OCI-LY3 (cell line): ENCODE measurements at regions not wholly inside any gene's neighbourhood (a gene's known extent, or its start where the extent isn't known, plus 50 kb on each side); places are given as distances from the start of the nearest gene placed in this dataset.

Experiments
- H2AFZ ChIP-seq: fragments of 200-600, 300-600 bp; shearing (Covaris generic); 2 replicates; pipeline ENCODE4 v1.6.0; 2014; ENCODE audit warnings: antibody characterized with exemption, low read depth, low read length
- H3K27ac ChIP-seq: fragments of 200-600, 300-600 bp; sonication (generic); 2 replicates; pipeline ENCODE4 v1.5.1; 2014; ENCODE audit warnings: mild to moderate bottlenecking, low read length, moderate library complexity, mixed read lengths
- H3K27me3 ChIP-seq: fragments of 200-600, 300-600 bp; sonication (generic); 2 replicates; pipeline ENCODE4 v1.6.1; 2014; ENCODE audit warnings: low read depth, low read length, mixed read lengths
- H3K36me3 ChIP-seq: fragments of 200-600, 300-600 bp; sonication (generic); replicated peaks from 2 replicates; pipeline ENCODE3; 2014; ENCODE audit warnings: low read depth, low read length, mixed read lengths
- H3K4me1 ChIP-seq: fragments of 300-600, 200-600 bp; sonication (generic); 2 replicates; pipeline ENCODE4 v1.6.1; 2014; ENCODE audit warnings: low read length, mixed read lengths
- H3K4me2 ChIP-seq: fragments of 200-600, 300-600 bp; sonication (generic); 2 replicates; pipeline ENCODE4 v1.6.1; 2014; ENCODE audit warnings: low read length, mixed read lengths
- H3K4me3 ChIP-seq: fragments of 300-600, 200-600 bp; sonication (generic); 2 replicates; pipeline ENCODE4 v1.5.1; 2014; ENCODE audit warnings: antibody characterized with exemption, mild to moderate bottlenecking, low read length, moderate library complexity
- H3K79me2 ChIP-seq: fragments of 300-600, 200-600 bp; shearing (Covaris generic); 2 replicates; pipeline ENCODE4 v1.6.1; 2014; ENCODE audit warnings: mild to moderate bottlenecking, low read length, mixed read lengths
- H3K9ac ChIP-seq: fragments of 300-600, 200-600 bp; shearing (Covaris generic); 2 replicates; pipeline ENCODE4 v1.6.0; 2014; ENCODE audit warnings: mild to moderate bottlenecking, low read length, moderate library complexity
- H3K9me3 ChIP-seq: fragments of 200-600, 300-600 bp; shearing (Covaris generic); 2 replicates; pipeline ENCODE4 v1.6.1; 2014; ENCODE audit warnings: low read length, mixed read lengths; ENCODE audit not compliant: insufficient read depth
- H4K20me1 ChIP-seq: fragments of 200-600, 300-600 bp; sonication (generic); 2 replicates; pipeline ENCODE4 v1.6.1; 2016; ENCODE audit warnings: low read length, mixed read lengths; ENCODE audit not compliant: insufficient read depth
- CTCF ChIP-seq: fragments of 200-600, 300-600 bp; sonication (generic); IDR thresholded peaks from 2 replicates; pipeline ENCODE4 v1.5.1; 2014; ENCODE audit warnings: antibody characterized with exemption, low read length, low read depth
- EZH2phosphoT487 ChIP-seq: fragments of 200-600 bp; shearing (Covaris generic); IDR thresholded peaks from 2 replicates; pipeline ENCODE4 v1.6.1; 2018; ENCODE audit warnings: antibody characterized with exemption, mixed run types, low read depth

DNA sequence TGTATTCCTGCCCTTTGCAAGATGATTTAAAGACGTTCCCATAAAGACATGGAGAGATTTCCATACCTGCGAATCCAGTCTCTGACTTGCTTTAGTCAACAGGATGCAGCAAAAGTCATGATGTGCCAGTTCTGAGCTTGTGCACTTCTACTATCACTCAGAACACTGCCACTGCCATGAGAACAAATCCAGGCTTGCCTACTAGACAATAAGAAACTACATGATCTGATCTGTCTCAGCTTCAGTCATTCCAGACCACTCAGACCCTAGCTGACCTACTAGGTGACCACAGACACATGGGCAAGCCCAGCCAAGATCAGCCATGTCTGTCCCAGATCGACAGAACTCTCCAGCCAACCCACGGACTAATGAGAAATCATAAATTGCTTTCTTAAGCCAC is 219.2 kb downstream of the RRAGC start:
- H3K4me3 ChIP-seq = no peak overlapping the region
- peaks cover 6% of the 10 kb centered on the region; the same call in 1 of the 2 replicates for H3K27me3 ChIP-seq
- H4K20me1 ChIP-seq = no peaks in the 10 kb centered on the region
- no peaks in the 10 kb centered on the region for H3K9me3 ChIP-seq
- H3K9ac ChIP-seq = no peak overlapping the region
- H3K4me2 ChIP-seq = no peak overlapping the region
- no peak for TF ChIP-seq CTCF
- TF ChIP-seq EZH2phosphoT487 = no peak
- no peaks in the 10 kb centered on the region for H3K36me3 ChIP-seq
- H3K4me1 ChIP-seq = no peaks in the 10 kb centered on the region
- H3K79me2 ChIP-seq = no peaks in the 10 kb centered on the region
- no peak overlapping the region for H3K27ac ChIP-seq
- no peak overlapping the region for H2AFZ ChIP-seq

DNA sequence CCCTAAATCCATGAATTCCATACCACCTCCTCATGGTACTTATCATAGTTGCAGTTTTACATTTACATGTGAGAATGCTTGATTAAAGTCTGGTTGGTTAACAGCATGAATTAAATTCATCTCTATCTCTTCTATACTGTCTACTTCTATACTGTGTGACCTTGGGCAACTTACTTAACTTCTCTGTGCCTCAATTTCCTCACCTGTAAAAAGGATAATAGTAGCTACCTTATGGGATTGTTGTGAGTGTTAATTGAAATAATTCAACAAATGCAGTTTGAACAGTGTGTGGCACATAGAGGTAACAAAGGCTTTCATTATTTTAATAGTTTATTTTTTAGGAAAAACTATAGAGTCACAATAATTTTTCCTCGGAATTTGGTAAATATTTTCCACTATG is 231.3 kb downstream of the RRAGC start:
- no peaks in the 10 kb centered on the region for H3K36me3 ChIP-seq
- H3K9me3 ChIP-seq = no peaks in the 10 kb centered on the region
- H3K4me2 ChIP-seq = no peak overlapping the region
- TF ChIP-seq EZH2phosphoT487 (no peak), CTCF (no peak)
- H3K27ac ChIP-seq = no peak overlapping the region
- no peaks in the 10 kb centered on the region for H3K4me1 ChIP-seq
- H2AFZ ChIP-seq = no peak overlapping the region
- no peak overlapping the region for H3K4me3 ChIP-seq
- no peaks in the 10 kb centered on the region for H3K79me2 ChIP-seq
- H3K27me3 ChIP-seq = peaks cover 4% of the 10 kb centered on the region; the same call in 1 of the 2 replicates
- no peak overlapping the region for H3K9ac ChIP-seq
- no peaks in the 10 kb centered on the region for H4K20me1 ChIP-seq

- H2AFZ ChIP-seq = no peak overlapping the region
- no peak overlapping the region for H3K27ac ChIP-seq
- no peak overlapping the region for H3K4me2 ChIP-seq
- no peaks in the 10 kb centered on the region for H3K79me2 ChIP-seq
- no peaks in the 10 kb centered on the region for H3K9me3 ChIP-seq
- H4K20me1 ChIP-seq = no peaks in the 10 kb centered on the region
- TF ChIP-seq CTCF (no peak), EZH2phosphoT487 (no peak)
- no peak overlapping the region for H3K9ac ChIP-seq
- H3K27me3 ChIP-seq = peaks cover 4% of the 10 kb centered on the region; the same call in 1 of the 2 replicates
- no peaks in the 10 kb centered on the region for H3K4me1 ChIP-seq
- no peak overlapping the region for H3K4me3 ChIP-seq
- H3K36me3 ChIP-seq = no peaks in the 10 kb centered on the region
Observed at GRCh38 chr1:38625939-38626338, 233.6 kb downstream of the RRAGC start.

- H3K9me3 ChIP-seq = no peaks in the 10 kb centered on the region
- H3K4me2 ChIP-seq = no peak overlapping the region
- H3K9ac ChIP-seq = no peak overlapping the region
- H3K79me2 ChIP-seq = no peaks in the 10 kb centered on the region
- no peaks in the 10 kb centered on the region for H3K36me3 ChIP-seq
- H3K4me3 ChIP-seq = no peak overlapping the region
- TF ChIP-seq EZH2phosphoT487 (no peak), CTCF (no peak)
- no peaks in the 10 kb centered on the region for H4K20me1 ChIP-seq
- H3K4me1 ChIP-seq = no peaks in the 10 kb centered on the region
- H2AFZ ChIP-seq = no peak overlapping the region
- H3K27me3 ChIP-seq = peaks cover 4% of the 10 kb centered on the region; the same call in 1 of the 2 replicates
- no peak overlapping the region for H3K27ac ChIP-seq
Observed at GRCh38 chr1:38624336-38625039, 235.1 kb downstream of the RRAGC start.
